Ecto neural progenitor cell (in vitro differentiated cells): ENCODE measurements at regions not wholly inside any gene's neighbourhood (a gene's known extent, or its start where the extent isn't known, plus 50 kb on each side); places are given as distances from the start of the nearest gene placed in this dataset.
"Not testable (repeated sequence)": the region's sequence is repeated elsewhere in the genome, so short reads cannot be mapped to it uniquely, and the experiment has no call there.

Source experiments
- DNase-seq: peaks from one replicate; pipeline ENCODE4 v3.0.0-alpha.2; 2018; ENCODE audit warnings: low spot score

DNA sequence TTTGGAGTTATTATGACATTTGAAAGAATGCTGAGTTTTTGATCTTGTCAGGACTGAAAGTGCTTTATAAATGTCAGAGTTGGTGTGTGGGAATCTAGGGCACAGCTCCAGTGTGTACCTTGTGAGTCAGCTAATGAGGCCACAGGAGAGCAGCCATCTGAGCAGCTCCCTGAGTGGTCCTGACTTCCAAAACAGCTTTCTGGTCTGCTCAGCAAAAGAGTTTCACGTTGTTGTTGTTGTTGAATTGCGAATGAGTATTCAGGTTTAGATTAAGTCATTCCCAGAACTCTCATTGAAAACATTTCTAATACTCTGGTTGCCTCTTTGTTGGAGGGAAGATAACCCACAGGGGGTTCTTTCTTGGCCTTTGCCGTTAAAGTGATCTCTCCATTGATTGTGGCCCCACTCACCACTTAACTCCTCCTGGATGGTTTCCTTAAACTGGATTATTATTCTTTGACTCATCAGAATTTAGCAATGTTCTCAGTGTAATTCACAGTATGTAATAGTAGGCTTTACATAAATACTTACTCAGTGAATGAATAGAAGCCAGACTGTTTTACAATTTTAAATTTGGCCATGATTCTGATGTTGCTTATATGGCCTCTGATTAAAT is 125.1 kb upstream of the SGCD start:
- DNase-seq: no peak

GRCh38 chr5:156208271-156208670 is 118.7 kb upstream of the SGCD start:
- DNase-seq: no peak

- no peak for DNase-seq
Observed at GRCh38 chr5:156218367-156219158, 108.4 kb upstream of the SGCD start.

- no peak for DNase-seq
Observed at GRCh38 chr5:156219483-156220005, 107.4 kb upstream of the SGCD start.

DNA sequence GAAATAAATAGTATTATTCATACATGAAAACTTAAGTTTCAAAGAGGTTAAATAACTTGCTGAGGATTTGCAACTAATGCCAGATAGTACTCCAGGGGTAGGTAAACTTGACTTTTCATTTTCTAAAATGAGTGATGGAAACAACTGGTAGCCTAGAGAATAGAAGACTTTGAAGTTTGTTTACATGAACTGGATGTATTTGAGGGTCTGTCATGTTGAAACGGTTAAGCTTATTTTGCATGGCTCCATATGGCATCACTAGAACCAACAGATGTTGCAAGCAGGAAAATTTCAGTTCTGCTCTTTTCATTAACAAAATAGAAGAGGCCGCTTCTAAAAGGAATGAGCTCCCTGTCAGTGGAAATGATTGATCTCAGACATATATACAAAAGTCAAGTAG is 105.1 kb upstream of the SGCD start:
- no peak for DNase-seq

DNA sequence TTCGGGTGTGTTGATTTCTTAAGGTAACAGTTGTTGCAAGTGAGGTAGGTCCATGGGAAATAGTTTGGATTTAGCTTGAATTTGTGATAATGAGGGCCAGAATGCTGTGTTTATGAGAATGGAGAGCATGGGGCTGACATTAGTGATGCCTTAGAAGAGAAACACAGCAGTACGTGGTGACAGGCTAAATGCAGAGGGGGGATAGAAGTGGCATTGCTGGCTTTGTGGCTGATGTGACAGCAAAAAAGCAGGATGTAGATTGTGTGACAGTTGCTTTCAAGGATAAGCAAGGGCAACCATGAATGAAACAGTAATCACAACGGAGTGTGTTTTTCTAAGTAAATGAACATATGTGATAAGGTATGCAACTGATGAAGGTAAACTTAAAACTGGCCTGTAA is 103.4 kb upstream of the SGCD start:
- no peak for DNase-seq

- DNase-seq: not testable (repeated sequence)
Observed at GRCh38 chr5:156226485-156226884, 100.5 kb upstream of the SGCD start.

DNA sequence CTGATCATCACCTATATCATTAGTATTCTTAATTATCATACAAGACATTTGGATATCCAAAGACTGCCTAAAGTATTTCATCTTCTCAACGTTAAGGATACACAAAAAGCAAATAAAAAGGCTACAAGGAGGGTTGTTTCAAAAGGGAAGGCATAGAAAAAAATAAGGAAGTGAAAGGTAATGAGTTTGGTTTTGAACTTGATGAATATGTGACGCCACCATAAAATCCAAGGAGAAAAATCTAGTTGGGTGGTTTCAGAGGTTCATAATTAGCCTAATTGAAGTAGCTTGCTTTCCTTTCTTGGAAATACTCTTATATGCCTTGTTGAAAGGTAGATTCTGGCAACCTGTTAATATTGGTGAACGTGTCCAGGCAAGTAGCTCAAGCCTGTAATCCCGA is 96.1 kb upstream of the SGCD start:
- no peak for DNase-seq

DNA sequence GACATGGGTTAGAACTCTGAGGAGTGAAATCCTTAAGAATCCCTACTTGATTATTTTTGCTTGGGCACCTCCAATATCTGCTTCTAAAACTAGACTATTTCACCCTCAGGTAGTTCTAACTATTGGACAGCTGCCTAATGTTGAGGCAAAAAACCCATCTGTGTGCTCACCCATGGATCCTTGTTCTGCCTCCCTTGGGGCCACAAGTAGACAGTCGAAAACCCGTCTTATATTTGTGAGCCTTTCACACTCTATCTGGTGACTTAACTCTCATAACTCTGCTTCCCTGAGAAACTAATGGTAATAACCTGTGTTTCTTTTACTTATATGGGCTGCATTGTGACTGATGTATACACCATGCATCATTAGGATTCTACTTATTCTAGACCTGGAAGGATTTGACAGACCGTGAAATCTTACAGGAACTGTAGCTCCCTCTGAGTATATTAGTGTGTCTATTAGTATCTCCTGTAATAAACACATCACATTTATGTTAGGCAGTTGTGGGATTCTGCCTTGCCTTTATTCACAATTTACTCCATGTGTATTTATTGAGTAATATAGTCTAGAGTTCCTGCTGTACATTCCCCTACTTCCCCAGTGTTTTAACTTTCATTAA is 94.6 kb upstream of the SGCD start:
- no peak for DNase-seq

- DNase-seq: no peak
Observed at GRCh38 chr5:156237361-156237760, 89.6 kb upstream of the SGCD start.

- DNase-seq: no peak
Observed at GRCh38 chr5:156239800-156240199, 87.2 kb upstream of the SGCD start.

DNA sequence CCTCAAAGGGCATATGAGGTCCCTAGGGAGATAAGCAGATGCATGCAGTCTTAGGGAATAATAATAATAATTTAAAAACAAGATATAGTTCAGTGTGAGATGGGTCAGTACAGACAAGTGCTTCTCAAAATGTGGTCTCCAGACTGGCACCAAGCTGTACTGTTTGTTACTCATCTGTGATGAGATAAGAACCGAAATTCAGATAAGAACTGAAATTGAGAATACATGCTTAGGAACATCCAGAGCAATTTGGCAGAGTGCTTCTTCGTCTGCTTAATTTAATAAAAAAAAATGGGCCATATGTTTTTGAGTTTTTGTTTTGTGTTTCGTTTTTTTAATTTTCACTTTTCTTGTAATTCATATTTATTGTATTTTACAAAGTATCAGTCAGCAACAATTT is 86.5 kb upstream of the SGCD start:
- no peak for DNase-seq

- DNase-seq: no peak
Observed at GRCh38 chr5:156241266-156241665, 85.7 kb upstream of the SGCD start.

DNA sequence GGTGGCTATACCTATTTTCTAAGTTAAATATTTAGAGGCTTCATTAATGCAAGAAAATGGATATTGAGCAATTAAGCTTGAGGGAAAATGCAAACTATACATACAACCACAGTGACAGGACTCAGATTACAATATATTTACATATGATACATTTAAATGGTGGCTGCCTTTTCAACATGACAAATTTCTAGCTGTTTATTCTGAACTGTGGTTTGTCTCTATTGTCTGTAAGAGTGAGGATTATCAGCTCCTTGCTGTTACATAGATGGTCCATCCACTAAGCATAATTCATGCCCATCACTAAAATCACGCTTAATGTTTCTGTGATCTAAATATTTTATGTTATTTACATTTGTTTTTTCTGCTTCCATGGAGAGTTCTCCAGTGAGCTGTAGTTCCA is 81.1 kb upstream of the SGCD start:
- no peak for DNase-seq

- no peak for DNase-seq
Observed at GRCh38 chr5:156251076-156251475, 75.9 kb upstream of the SGCD start.

DNA sequence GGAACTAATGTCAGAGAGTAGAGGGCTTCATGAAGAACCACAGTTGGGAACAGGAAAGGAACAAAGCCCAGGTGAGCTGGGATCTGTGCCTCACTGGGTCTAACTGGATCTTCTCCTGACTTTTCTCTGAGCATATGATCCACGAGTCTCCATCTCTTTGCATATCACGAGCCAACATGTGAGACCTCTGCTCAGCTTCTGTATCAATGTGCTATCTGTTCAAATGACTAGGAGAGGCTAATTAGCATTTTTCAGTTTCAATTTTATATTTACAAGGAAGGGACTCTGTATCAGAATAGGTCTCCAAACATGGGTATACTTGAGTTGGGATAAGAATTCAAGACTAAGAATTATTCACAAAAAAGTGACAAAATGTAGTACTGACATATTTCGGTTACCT is 73.8 kb upstream of the SGCD start:
- no peak for DNase-seq

DNA sequence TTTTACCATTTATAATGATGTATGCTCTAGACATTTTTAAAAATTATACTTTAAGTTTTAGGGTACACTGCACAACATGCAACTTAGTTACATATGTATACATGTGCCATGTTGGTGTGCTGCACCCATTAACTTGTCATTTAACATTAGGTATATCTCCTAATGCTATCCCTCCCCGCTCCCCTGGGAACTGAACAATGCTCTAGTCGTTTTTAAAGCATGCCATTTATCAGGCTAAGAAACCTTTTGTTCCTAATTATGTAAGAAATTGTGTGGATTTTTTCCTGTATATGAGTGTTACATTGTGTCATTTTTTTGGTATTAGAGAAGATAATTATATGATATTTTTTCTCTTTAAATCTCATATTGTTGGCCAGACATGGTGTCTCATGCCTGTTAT is 72.8 kb upstream of the SGCD start:
- DNase-seq: no peak

- no peak for DNase-seq
Observed at GRCh38 chr5:156256642-156257041, 70.3 kb upstream of the SGCD start.

GRCh38 chr5:156258934-156259333 is 68.0 kb upstream of the SGCD start:
- DNase-seq: no peak

GRCh38 chr5:156259618-156260017 is 67.3 kb upstream of the SGCD start:
- no peak for DNase-seq

- no peak for DNase-seq
Observed at GRCh38 chr5:156261275-156261939, 65.6 kb upstream of the SGCD start.

DNA sequence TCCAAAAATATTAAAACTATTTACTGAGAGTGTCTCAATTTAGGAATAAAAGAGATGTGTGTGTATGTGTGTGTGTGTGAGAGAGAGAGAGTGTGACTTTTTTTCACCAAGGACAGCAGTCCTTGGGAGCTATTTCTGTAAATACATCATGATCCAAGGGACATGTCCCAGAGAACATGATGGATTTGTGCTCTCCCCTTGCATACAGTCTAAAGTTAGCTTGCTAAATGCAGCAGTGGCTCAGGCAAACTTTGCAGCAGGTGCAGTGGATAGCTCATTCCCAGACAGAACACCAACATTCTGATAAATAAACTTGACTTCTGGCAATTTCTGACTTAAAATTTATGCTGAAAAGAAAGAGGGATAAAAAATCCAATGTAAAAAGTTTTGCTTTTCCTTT is 55.4 kb upstream of the SGCD start:
- no peak for DNase-seq

DNA sequence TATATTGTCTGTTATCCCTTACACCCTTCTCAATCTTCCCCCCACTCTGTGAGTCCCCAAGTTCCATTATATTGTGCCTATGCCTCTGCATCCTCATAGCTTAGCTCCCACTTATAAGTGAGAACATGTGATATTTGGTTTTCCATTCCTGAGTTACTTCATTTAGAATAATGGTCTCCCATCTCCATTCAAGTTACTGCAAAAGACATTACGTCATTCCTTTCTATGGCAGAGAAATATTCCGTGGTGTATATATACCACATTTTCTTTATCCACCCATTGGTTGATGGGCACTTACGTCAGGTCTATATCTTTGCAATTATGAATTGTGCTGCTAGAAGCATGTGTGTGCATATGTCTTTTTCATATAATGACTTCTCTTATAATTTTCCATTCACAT is 54.8 kb upstream of the SGCD start:
- DNase-seq: no peak
